Peyer's patch (tissue), 4 donors: ENCODE measurements at regions not wholly inside any gene's neighbourhood (a gene's known extent, or its start where the extent isn't known, plus 50 kb on each side); places are given as distances from the start of the nearest gene placed in this dataset.

Source experiments
- CTCF ChIP-seq, 6 experiments: fragments of 450-650 bp in 4 of 6; fragments of 200-600 bp in 2 of 6; sonication (generic) in 1 of 6; IDR thresholded peaks; one replicate each; pipeline ENCODE4 v1.5.1; 2017 to 2019; ENCODE audit warnings: antibody characterized with exemption in 6 of 6, mild to moderate bottlenecking in 3 of 6, moderate library complexity in 1 of 6
- POLR2A ChIP-seq, 2 donors: fragments of 450-650 bp; IDR thresholded peaks; one replicate each; pipeline ENCODE4 v1.5.1; 2017; ENCODE audit warnings: antibody characterized with exemption in 2 of 2, mild to moderate bottlenecking in 2 of 2, moderate library complexity in 2 of 2

GRCh38 chrX:1097328-1097727 lies 115.1 kb downstream of the CRLF2 start:
- TF ChIP-seq CTCF (IDR thresholded peaks at IDR 0.05) (no peak), POLR2A (IDR thresholded peaks at IDR 0.05) (no peak)
